SHP77 (cell line): ENCODE measurements at regions not wholly inside any gene's neighbourhood (a gene's known extent, or its start where the extent isn't known, plus 50 kb on each side); places are given as distances from the start of the nearest gene placed in this dataset.
"Not testable (repeated sequence)": the region's sequence is repeated elsewhere in the genome, so short reads cannot be mapped to it uniquely, and the experiment has no call there.

Experiments
- DNase-seq, 2 experiments: peaks; one replicate each; lab custom pipeline; 2025; lab: John Stamatoyannopoulos, UW

DNA sequence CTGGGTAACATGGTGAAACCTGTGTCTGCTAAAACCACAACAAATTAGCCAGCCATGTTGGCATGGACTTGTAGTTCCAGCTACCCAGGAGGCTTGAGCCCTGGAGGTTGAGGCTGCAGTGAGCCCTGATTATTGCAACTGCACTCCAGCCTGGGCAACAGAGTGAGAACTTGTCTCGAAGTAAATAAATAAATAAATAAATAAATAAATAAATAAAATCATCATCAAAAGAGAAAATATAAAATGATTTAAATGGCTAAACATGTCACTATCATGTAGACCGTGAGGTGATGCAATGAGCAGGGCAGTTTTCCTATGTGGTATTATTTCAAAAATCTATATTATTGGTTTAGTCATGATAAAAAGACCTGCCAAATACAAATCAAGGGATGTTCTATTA, 2074.3 kb downstream of the PCDH9 start:
- no peak for DNase-seq

DNA sequence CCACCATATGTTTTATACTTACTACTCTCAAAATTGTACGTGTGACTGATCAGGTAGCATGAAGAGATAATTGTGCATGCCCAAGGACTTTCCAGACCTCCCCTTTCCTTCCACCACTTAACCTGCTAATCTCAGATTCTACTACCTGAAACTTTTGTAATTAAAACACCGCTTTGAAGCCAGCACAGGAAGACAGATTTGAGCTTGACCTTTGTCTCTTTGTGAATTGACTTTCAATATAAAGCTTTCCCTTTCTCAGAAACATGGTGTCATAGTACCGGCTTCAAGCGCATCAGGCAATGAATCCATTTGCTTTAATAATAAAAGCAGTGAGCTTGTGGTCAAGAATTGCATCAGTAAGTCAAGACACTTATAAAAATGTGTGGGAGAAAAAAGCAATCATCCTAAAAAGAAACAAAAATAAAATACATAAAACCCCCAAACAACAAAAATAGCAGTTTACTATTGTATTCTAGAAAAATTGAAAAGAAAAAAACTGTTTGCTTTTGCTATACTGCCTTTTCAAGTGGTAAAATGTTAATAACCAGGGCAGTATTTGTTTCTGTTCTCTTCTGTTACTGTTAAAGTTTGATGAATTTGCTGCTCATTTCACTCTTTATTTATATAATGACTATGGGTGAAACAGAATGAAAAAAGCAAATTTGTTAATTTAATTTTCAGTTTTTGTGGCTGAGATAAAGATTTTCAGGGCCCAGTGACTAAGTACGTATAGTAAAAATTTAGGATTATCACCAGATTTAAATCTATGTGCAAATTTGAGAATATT, 2075.3 kb downstream of the PCDH9 start:
- no peak for DNase-seq

DNA sequence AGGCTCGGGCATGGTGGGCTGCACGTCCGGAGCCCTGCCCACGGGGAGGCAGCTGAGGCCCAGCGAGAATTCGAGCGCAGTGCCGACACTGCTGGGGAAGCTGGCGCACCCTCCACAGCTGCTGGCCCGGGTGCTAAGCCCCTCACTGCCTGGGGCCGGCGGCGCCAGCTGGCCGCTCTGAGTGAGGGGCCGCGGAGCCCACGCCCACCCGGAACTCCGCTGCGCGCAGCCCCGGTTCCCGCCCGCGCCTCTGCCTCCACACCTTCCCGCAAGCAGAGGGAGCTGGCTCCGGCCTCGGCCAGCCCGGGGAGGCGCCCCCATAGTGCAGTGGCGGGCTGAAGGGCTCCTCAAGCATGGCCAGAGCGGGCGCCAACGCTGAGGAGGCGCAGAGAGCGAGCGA, 2080.4 kb downstream of the PCDH9 start:
- DNase-seq: no peak

DNA sequence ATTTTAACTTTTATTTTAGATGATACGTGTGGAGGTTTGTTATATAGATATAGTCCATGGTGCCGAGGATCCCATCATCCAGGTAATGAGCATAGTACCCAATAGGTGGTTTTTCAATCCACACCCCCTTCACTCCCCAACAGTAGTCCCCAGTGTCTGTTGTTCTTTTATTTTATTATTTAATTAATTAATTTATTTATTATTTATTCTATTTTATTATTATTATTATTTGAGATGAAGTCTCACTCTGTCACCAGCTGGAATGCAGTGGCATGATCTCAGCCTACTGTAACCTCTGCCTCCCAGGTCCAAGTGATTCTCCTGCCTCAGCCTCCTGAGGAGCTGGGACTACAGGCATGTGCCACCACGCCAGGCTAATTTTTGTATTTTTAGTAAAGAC, 2086.2 kb downstream of the PCDH9 start:
- no peak for DNase-seq

DNA sequence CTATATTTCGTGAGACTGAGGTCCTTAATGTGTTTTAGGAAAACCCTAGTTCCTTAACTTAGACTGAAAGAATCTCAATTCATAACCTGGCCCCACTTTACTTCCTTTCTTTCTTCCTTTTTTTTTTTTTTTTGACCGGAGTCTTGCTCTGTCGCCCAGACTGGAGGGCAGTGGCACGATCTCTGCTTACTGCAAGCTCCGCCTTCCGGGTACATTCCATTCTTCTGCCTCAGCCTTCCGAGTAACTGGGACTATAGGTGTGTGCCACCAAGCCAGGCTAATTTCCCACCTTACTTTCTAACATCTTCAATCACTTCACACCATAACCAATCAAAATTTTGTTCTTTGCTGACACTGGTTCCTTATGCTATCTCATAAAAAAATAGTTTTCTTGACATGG, 2097.0 kb downstream of the PCDH9 start:
- no peak for DNase-seq

DNA sequence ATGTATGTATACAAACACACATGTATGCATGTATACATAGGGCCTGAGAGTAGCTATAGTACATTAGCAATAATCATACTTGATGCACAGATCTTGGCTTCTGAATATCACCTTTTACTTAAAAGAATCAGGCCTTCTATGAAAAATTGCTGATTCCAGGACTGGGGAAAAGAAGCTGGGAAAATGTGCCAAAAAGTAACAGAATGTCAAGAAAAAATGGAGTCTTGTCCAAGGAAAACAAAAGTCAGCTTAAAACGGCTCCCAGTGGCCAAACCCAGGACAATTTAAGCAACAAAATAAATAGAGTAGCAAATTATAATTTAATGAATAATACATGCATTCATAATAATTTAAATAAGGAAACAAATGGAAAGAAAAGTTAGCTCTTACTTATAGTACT, 2104.9 kb downstream of the PCDH9 start:
- no peak for DNase-seq

DNA sequence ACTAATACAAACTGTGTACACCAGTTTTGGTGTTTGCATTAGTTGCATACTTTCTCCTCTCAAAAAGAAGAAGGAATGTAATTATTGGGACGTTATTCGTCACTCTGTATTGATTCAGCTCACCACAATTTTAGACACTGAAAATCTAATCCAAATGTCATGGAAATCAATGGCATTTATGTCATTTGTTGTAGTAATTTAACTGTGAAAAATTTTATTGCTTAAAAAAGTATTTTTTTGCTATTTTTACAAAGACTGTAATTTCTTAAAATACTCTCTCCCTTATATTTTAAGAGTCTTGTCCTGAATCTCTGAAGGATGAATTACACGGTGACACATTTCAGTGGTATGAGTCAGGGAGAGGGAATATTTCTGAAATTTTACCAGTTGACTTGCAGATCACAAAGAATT, 2117.6 kb downstream of the PCDH9 start:
- no peak for DNase-seq

DNA sequence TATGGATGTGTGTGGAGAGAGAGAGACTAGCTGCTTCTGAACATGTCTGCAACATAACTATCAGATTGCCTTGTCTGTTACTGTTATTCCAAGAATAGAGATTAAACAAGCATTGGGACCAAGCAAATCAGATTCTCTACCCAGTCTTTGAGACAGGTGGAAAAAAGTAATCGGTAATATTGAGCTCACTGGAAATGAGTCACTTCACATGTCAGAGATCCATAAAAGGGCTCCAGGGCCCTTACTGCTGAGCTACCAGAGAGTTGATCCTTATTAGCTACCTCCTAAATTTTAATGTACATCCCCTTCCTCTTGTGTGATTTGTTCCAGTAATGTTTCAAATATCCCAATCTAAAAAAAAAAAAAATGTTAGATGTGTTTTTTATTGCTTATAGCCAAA, 2118.0 kb downstream of the PCDH9 start:
- DNase-seq: no peak

DNA sequence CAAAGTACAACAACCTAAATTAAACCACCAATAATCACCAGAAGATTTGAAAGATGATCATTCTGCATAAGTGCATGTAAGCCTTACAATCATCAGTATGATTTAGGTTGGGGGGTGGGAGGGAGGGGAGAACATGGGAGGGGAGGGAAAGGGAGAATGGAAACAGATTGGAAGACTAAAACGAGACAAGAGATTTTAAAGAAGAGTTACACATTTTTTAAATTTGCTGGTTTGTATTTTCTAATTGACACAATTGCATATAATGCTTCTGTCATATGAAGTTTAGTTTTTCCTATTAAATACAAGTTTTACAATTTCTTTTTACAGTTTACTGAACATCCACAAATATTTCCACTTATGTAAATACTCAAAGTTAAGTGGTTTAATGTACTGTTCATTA, 2118.9 kb downstream of the PCDH9 start:
- DNase-seq: no peak

DNA sequence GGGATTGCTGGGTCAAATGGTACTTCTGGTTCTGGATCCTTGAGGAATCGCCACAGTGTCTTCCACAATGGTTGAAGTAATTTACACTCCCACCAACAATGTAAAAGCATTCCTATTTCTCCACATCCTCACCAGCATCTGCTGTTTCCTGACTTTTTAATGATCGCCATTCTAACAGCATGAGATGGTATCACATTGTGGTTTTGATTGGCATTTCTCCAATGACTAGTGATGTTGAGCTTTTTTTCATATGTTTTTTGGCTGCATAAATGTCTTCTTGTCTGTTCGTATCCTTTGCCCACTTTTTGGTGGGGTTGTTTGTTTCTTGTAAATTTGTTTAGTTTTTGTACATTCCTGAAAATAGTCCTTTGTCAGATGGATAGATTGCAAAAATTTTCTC, 2125.7 kb downstream of the PCDH9 start:
- DNase-seq: not testable (repeated sequence)

DNA sequence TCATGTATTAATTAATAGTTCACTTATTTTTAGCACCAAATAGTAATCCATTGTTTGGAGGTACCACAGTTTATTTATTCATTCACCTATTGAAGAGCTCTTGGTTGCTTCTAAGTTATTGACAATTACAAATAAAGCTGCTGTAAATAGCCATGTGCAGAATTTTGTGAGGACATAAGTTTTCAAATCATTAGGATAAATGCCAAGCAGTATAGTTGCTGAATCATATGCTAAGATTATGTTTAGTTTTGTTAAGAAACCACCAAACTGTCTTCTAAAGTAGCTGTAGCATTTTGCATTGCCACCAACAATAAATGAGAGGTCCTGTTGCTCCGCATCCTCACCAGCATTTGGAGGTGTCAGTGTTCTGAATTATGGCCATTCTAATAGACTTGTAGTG, 2126.8 kb downstream of the PCDH9 start:
- DNase-seq: no peak

DNA sequence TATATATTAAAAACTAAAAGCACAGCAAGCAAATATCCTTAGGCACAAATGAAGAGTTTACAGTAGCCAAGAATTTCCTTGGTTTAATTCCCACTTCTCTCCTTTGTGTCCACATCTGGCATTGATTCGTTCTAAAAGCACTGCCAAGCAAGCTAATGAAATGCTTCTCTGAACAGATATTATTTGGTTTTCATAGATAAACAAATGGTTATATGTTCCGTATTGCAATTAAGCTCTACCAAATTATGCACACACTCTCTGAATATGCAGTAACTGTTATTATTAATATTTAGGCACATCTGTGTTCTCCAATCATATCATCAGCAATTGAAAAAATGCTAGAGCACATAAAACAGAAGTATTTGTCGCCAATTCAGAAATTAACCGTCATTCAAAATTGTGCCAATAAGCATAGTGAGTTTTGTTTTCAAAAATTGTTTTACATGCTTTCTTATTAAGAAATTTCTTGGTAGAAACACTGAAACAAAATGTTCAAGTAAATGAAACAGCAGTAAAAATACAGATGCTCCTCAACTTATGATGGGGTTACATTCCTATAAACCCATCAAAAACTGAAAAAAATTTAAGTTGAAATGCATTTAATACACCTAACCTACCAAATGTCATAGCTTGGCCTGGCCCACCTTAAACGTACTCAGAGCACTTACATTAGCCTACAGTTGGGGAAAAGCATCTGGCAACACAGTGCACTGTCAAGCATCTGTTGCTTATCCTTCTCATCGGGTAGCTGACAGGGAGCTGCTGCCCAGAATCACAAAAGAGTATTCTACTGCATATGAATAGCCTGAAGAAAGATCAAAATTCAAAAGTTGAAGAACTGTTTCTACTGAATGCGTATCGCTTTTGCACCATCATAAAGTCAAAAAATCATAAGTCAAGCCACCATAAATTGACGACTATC, 2134.7 kb downstream of the PCDH9 start:
- no peak for DNase-seq

DNA sequence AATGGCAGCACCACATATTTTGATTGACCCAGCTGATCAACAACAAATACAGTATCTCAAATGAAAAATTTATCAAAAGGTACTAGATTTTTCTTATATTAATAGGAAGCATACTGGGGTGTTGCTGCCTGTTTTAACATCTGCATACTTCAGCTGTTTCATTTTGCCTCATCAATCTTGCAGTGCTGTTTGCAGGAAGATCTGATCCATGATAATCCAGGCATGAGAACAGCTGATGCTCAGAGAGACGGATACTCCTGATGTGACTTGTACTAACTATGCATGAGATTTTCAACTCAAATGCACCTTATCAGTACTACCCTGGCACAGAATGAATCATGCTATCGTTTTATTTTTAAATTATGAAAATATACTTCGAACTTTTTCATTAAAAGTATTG, 2136.8 kb downstream of the PCDH9 start:
- DNase-seq: no peak

DNA sequence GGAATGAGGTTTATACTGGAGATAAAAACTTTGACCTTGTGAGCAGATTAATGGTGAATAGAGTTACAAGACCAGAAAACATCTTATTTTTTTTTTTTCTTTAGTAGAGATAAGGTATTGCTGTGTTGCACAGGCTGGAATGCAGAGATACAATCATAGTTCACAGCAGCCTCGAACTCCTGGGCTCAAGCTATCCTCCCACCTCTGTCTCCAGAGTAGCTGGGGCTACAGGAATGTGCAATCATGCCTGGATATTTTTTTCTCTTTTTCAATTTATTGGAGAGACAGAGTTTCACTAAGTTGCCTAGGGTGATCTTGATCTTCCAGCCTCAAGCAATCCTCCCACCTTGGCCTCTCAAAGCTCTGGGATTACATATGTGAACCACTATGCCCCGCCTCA, 2139.1 kb downstream of the PCDH9 start:
- DNase-seq: no peak

DNA sequence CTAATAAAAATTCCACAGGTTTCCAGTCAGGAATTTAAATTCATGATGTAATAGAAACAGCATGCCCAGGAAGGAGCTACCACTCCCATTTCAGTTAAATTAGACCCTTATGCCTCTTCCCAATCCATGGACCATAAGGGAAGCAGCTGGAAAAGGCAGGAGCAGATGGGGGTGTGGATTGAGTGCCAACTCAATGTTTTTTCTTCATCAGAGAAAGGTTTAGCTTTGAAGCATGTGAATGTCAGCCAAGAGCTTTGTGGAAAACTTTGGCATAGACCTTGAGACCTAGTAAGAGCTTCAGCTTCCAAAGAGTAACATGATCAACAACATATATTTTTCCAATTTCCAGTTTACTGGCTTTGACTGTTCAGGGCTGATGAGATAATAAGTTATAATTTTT, 2139.9 kb downstream of the PCDH9 start:
- no peak for DNase-seq

DNA sequence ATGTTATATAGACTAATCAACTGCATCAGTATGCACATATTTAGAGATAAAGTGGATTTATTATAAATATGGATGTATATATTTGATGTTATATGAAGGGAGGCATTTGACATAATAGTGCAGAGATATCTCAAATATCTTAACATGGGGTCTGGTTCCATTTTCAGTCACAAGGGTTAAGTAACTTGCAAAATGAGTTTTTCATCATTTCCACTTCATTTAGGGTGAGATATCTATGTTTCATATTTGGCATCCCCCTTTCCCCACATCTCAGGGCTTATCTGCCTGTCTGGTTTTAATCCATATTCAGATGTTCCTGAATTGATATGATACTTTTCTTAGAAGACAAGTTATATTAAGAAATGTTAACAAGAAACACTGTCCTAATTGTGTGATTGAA, 2141.2 kb downstream of the PCDH9 start:
- DNase-seq: no peak

DNA sequence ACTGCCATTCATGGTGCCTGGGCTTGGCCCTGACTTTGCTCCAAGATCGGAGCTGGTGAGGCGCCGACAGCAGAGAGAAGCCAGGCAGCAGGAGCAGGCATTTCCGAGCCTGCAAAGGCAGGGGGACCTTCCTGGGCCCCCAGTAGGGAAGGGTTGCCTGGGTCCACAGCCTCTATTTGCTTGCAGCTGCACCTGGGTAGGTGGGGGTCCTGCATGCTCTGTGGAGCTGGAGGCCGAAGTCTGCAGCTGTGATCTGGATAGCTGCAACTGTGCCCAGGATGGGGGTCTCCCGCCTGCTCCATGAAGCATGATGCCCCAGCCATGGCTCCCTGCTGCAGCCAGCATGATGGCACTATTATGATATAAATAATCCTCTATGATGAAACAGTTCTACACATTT, 2144.2 kb downstream of the PCDH9 start:
- DNase-seq: no peak

DNA sequence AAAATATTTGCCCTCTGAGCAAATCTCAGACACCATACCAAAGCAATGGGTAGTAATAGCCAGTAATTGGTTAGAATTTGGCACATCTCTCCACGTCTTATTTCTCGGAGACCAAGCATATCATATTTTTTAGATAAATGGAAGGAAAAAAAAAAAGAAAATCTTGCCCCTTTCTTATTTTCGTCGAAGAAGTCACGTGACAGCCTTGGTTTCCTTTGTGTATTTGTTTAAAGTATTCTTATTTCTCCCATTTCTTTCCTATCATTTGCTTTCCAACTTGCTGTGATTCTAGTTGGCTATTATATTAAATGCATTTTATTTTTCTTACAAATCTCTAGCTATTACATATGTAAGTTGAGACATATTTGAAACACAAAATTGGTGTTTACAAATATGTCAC, 2155.9 kb downstream of the PCDH9 start:
- DNase-seq: no peak

DNA sequence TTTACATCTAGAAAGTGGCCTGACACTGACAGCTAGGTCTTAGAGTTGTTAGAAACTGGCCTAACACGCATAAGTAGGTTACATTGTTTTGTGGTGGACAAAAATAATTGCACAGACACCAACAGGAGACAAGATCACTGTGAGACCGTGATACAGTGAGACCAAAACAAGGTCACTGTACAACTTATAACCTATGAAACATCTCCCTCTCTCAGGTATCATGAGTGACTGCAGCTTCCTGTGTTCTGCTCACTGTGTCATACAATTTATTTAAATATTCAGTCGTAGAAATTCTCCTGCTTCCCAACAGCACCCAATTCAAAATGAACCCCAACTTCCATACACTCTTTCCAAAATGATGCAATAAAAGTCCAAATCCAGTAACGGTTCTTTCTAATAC, 2165.2 kb downstream of the PCDH9 start:
- DNase-seq: no peak

DNA sequence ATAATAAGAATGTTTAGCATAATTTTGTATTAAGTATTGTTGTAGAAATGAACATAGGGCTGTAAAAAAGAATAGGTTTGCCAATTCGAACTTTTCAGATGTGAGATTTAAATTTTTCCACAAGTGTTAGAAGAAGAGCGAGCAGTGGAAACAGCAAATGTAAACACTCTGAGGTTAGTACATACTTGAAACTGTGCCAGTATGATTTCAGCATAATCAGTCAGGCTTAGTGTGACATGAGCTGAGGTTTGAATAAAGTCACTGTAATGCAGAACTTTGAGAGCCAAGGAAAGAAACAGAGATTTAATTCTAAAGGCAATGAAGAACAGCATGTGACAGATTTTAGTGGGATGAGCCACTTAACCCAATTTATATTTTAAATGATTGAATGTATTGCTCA, 2166.4 kb downstream of the PCDH9 start:
- DNase-seq: no peak

DNA sequence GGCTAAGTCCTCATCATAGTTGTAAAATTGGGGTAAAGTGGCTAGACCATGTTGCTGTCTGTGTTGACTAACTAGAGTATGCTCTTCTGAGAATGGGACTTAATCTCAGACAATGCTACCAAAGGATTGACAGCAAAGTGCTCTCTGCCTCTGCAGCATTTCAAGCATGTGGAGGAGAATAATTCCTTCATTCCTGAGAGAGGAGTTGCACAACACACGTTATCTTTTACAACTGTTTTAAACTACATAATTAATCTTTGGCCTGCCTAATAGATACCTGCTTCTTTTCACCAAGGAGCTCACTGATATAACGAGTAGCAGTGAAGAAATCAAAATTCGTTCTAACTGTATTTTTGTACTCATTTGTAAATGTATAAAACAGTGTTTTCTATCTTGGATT, 2172.2 kb downstream of the PCDH9 start:
- no peak for DNase-seq

DNA sequence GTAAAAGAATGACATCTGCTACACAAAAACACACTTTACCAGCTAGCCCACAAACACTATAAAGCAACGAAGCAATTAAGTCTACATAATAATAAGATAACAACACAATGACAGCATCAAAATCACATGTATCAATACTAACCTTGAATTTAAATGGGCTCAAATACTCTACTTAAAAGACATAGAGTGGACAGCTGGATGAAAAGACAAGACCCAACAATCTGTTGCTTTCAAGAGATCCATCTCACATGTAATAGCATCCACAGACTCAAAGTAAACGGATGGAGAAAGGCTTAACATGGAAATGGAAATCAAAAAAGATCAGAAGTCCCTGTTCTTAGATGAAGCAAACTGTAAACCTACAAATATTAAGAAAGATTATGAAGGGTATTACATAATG, 2175.9 kb downstream of the PCDH9 start:
- no peak for DNase-seq

DNA sequence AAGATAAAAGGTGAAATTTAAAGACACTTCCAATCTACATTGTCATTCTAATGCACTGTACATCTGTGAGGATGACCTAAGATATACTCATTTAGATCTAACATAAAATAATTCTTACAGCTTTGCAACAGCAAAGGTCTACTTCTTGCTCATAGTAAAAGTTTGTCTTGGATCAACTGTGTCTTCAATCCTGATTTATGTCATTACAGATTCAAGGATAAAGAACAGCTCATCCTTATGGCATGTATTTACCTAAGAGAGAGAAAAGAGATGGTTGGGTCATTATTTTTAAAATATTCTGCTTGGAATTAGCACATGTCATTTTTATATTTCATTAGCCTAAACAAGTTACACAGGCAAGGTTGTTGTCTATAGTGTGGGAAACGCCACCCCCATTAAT, 2193.1 kb downstream of the PCDH9 start:
- DNase-seq: no peak
